AG04449 (cell line): ENCODE measurements at regions not wholly inside any gene's neighbourhood (a gene's known extent, or its start where the extent isn't known, plus 50 kb on each side); places are given as distances from the start of the nearest gene placed in this dataset.

ENCODE experiments used
- CTCF ChIA-PET: fragments of 350-600 bp; formaldehyde crosslinking; extraction: SDS; loops from one replicate; lab custom pipeline; 2021; ENCODE audit warnings: antibody characterized with exemption; lab: Yijun Ruan, JAX
- POLR2A ChIA-PET: fragments of 400-600, 350-600 bp; formaldehyde crosslinking; extraction: SDS; loops from one replicate; lab custom pipeline; 2020; ENCODE audit warnings: antibody characterized with exemption, inconsistent platforms; lab: Yijun Ruan, JAX
- DNase-seq: peaks from one replicate; pipeline ENCODE4 v3.0.0-alpha.2; 2010; ENCODE audit warnings: low read depth, low spot score
- H3K4me3 ChIP-seq: 2 replicates; pipeline ENCODE4 v1.5.1; 2011; ENCODE audit warnings: low read depth, mild to moderate bottlenecking, control low read depth, low read length
- TF ChIP-seq, protein P1 (sequence below): IDR thresholded peaks from one replicate; pipeline ENCODE4 v1.5.1; 2011; ENCODE audit warnings: mild to moderate bottlenecking, moderate library complexity, low read length, control low read depth, inconsistent platforms; ENCODE audit not compliant: insufficient read depth; ENCODE audit errors: missing control alignments

DNA sequence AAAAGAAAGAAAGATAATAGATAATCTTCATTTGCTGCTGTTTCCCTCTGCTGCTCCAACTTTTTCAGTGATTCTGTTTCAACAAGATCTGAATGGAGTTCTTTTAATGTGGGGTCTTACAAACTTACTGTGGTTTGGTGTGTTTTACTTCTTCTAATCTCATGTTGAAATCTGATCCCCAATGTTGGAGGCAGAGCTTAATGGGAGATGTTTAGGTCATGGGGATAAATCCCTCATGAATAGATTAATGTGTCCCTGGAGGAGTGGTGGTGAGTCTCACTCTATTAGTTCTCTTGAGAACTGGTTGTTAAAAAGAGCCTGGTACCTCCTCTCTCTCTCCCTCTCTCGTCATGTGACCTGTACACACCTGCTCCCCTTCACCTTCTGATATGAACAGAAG is 442.4 kb downstream of the EPHA4 start:
- DNase-seq: no peak
- no peak overlapping the region for H3K4me3 ChIP-seq
- ChIA-PET POLR2A (no interaction called here), CTCF (interaction anchor here (1.2 kb wide), 1 partner anchor 11 kb away, joined by 3 read pairs; no protein-coding TSS in a partner anchor)
- TF ChIP-seq, protein P1, sequence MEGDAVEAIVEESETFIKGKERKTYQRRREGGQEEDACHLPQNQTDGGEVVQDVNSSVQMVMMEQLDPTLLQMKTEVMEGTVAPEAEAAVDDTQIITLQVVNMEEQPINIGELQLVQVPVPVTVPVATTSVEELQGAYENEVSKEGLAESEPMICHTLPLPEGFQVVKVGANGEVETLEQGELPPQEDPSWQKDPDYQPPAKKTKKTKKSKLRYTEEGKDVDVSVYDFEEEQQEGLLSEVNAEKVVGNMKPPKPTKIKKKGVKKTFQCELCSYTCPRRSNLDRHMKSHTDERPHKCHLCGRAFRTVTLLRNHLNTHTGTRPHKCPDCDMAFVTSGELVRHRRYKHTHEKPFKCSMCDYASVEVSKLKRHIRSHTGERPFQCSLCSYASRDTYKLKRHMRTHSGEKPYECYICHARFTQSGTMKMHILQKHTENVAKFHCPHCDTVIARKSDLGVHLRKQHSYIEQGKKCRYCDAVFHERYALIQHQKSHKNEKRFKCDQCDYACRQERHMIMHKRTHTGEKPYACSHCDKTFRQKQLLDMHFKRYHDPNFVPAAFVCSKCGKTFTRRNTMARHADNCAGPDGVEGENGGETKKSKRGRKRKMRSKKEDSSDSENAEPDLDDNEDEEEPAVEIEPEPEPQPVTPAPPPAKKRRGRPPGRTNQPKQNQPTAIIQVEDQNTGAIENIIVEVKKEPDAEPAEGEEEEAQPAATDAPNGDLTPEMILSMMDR: no peak

DNA sequence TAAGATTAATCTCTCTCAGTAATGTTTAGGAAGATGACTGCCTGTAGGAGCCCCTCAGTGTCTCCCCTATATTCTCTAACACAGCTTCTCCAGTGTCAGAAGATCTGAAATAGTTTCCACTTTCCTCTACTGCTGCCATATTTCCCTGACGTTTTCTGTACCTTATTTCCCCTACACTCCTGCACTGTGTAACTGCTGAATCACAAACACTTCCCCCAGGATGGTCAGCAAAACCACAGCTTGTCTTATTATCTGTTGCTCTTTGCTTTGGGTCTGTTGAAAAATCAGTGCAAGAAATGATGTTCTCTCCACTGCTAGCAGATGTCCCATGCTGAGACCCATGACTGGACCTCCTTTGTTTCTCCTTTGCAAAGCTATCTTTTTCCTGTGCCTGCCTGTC is 441.7 kb downstream of the EPHA4 start:
- ChIA-PET POLR2A (no interaction called here), CTCF (no interaction called here)
- TF ChIP-seq, protein P1: no peak
- H3K4me3 ChIP-seq: no peak overlapping the region
- DNase-seq: no peak

DNA sequence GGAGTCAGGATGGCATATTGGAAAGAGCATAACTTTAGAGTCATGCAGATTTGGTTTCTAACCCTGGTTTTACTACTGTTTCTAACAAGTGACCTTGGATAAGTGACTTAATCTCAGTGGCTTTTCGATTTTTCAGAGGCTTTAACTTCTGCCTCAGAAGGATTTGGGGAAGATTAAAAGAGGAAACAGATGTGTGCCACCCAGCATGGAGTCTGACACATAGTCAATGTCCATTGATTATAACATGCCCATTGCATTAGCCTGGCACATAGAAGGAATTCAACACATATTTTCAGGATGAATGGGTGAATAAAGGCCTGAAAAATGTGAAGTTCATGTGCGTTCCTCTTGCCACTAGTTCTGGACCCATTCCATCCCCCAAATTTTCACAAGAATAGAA is 438.2 kb downstream of the EPHA4 start:
- ChIA-PET CTCF (no interaction called here), POLR2A (no interaction called here)
- TF ChIP-seq, protein P1: no peak
- no peak for DNase-seq
- no peak overlapping the region for H3K4me3 ChIP-seq

DNA sequence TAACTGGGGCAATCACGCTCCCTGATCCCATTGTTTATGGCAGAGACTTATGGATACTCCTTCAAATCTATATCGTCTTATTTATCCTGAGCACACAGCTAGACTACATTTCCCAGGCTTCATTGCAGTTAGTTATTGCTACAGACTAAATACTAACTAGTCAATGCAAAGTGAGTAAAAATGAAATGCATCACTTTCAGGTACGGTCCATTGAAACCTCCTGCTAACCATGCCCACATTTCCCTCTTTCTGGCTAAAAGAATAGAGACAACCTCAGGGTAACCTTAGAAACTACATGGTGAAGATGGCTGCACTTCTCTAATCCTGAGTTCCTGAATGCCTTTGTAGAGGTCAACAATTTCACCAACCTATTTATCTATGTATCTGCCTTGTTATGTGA is 437.4 kb downstream of the EPHA4 start:
- DNase-seq: no peak
- CTCF ChIA-PET: no interaction called here
- TF ChIP-seq, protein P1: no peak
- POLR2A ChIA-PET: no interaction called here
- H3K4me3 ChIP-seq: no peak overlapping the region

DNA sequence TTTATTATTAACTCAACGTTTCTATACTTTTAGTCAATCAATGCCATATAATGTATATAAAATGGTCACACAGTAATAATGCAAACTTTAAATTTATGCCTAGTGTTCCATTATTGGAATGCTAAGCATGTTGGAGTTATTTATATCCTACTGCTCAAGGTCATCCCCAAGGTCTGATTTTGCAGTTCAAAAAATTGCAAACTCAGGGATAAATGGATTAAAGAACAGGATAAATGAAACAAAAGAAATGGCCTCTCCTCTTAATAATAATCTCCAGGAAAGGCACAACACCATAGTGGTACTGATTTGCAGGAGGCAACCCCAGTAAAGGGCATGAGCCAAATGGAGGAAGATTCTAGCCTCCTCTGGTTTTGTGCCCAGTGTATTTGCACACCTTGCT is 436.4 kb downstream of the EPHA4 start:
- ChIA-PET CTCF (no interaction called here), POLR2A (no interaction called here)
- H3K4me3 ChIP-seq: no peak overlapping the region
- TF ChIP-seq, protein P1: no peak
- DNase-seq: no peak

DNA sequence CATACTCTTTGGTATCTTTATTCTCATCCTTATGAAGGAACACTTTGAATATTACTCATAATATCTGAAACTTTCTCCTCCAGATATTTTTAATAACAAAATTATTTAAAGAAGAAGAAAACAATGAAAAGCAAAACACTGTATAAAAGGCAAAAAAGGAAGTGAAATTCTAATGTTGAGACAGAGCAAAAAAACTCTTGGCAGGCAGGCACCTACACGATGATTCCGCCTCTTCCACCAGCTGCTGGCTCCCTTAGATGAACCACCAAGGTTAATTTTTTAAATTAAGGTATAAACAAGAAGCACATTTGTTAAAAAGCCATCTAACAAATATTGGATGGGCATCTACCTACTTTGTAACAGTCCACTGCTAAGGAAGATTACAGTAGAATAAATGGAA is 434.7 kb downstream of the EPHA4 start:
- DNase-seq: no peak
- TF ChIP-seq, protein P1: no peak
- ChIA-PET CTCF (no interaction called here), POLR2A (no interaction called here)
- no peak overlapping the region for H3K4me3 ChIP-seq
